ENCODE measurements at regions not wholly inside any gene's neighbourhood (a gene's known extent, or its start where the extent isn't known, plus 50 kb on each side); places are given as distances from the start of the nearest gene placed in this dataset.

- Mint-ChIP-seq H3K9me3 (no peaks in the 10 kb centered on the region), H3K27me3 (ENCODE audit: insufficient read depth, low read depth) (no peaks in the 10 kb centered on the region), H3K36me3 (no peaks in the 10 kb centered on the region), H3K4me3 (no peak overlapping the region), H3K27ac (no peak overlapping the region), H3K4me1 (no peaks in the 10 kb centered on the region)
- Histone ChIP-seq H3K4me3 (no peak overlapping the region), H3K9me3 (ENCODE audit: low read depth) (no peaks in the 10 kb centered on the region), H3K4me1 (no peaks in the 10 kb centered on the region), H3K27me3 (no peaks in the 10 kb centered on the region), H2AFZ (replicated peaks) (no peak overlapping the region), H3F3A (ENCODE audit: low read depth) (no peaks in the 10 kb centered on the region), H3K27ac (no peak overlapping the region), H3K36me3 (no peaks in the 10 kb centered on the region), H3K4me2 (no peak overlapping the region), H3K9ac (no peak overlapping the region), H4K20me1 (ENCODE audit: low read depth) (no peaks in the 10 kb centered on the region), H3K79me2 (ENCODE audit: low read depth) (no peaks in the 10 kb centered on the region)
- no peak for TF ChIP-seq EZH2phosphoT487 (IDR thresholded peaks at IDR 0.05)
- peak; percentile 34 for TF ChIP-seq CTCF (IDR thresholded peaks at IDR 0.05)
- no peak for TF ChIP-seq EZH2 (IDR thresholded peaks at IDR 0.05)
- no peak for DNase-seq (ENCODE audit: low spot score)
These were observed 483.9 kb upstream of the CRIM1 start for GRCh38 chr2:35871672-35872071.

GRCh38 chr2:35870713-35871112, 484.9 kb upstream of the CRIM1 start:
- no peak overlapping the region for H3K9ac ChIP-seq
- H3K27ac ChIP-seq: no peak overlapping the region
- no peak overlapping the region for H3K4me2 ChIP-seq
- H3K27me3 ChIP-seq: no peaks in the 10 kb centered on the region
- no peaks in the 10 kb centered on the region for H3K4me1 Mint-ChIP-seq
- TF ChIP-seq CTCF (IDR thresholded peaks at IDR 0.05): no peak
- no peak for TF ChIP-seq EZH2 (IDR thresholded peaks at IDR 0.05)
- no peak for TF ChIP-seq EZH2phosphoT487 (IDR thresholded peaks at IDR 0.05)
- no peaks in the 10 kb centered on the region for H3K9me3 ChIP-seq (ENCODE audit: low read depth)
- no peaks in the 10 kb centered on the region for H3K36me3 Mint-ChIP-seq
- no peak overlapping the region for H2AFZ ChIP-seq (replicated peaks)
- H3K27ac Mint-ChIP-seq: no peak overlapping the region
- H3K9me3 Mint-ChIP-seq: no peaks in the 10 kb centered on the region
- no peaks in the 10 kb centered on the region for H3F3A ChIP-seq (ENCODE audit: low read depth)
- no peaks in the 10 kb centered on the region for H3K79me2 ChIP-seq (ENCODE audit: low read depth)
- H3K36me3 ChIP-seq: no peaks in the 10 kb centered on the region
- no peaks in the 10 kb centered on the region for H3K4me1 ChIP-seq
- no peak overlapping the region for H3K4me3 ChIP-seq
- no peak for DNase-seq (ENCODE audit: low spot score)
- H3K4me3 Mint-ChIP-seq: no peak overlapping the region
- H4K20me1 ChIP-seq (ENCODE audit: low read depth): no peaks in the 10 kb centered on the region
- H3K27me3 Mint-ChIP-seq (ENCODE audit: insufficient read depth, low read depth): no peaks in the 10 kb centered on the region

- Histone ChIP-seq H3K9ac (no peak overlapping the region), H3K27me3 (no peaks in the 10 kb centered on the region), H3F3A (ENCODE audit: low read depth) (no peaks in the 10 kb centered on the region), H3K4me1 (no peaks in the 10 kb centered on the region), H2AFZ (replicated peaks) (no peak overlapping the region), H3K4me3 (no peak overlapping the region), H3K27ac (no peak overlapping the region), H3K9me3 (ENCODE audit: low read depth) (no peaks in the 10 kb centered on the region), H4K20me1 (ENCODE audit: low read depth) (no peaks in the 10 kb centered on the region), H3K4me2 (no peak overlapping the region), H3K79me2 (ENCODE audit: low read depth) (no peaks in the 10 kb centered on the region), H3K36me3 (no peaks in the 10 kb centered on the region)
- H3K4me1 Mint-ChIP-seq: peaks cover 3% of the 10 kb centered on the region
- TF ChIP-seq EZH2phosphoT487 (IDR thresholded peaks at IDR 0.05) (no peak), CTCF (IDR thresholded peaks at IDR 0.05) (no peak), EZH2 (IDR thresholded peaks at IDR 0.05) (no peak)
- H3K9me3 Mint-ChIP-seq: no peaks in the 10 kb centered on the region
- H3K27me3 Mint-ChIP-seq (ENCODE audit: insufficient read depth, low read depth): no peaks in the 10 kb centered on the region
- no peaks in the 10 kb centered on the region for H3K36me3 Mint-ChIP-seq
- H3K27ac Mint-ChIP-seq: no peak overlapping the region
- DNase-seq (ENCODE audit: low spot score): no peak
- no peak overlapping the region for H3K4me3 Mint-ChIP-seq
These were observed 491.4 kb upstream of the CRIM1 start for GRCh38 chr2:35864141-35864540.

- no peaks in the 10 kb centered on the region for H4K20me1 ChIP-seq (ENCODE audit: low read depth)
- no peak overlapping the region for H3K9ac ChIP-seq
- no peak overlapping the region for H2AFZ ChIP-seq (replicated peaks)
- H3K4me3 ChIP-seq: no peak overlapping the region
- TF ChIP-seq EZH2 (IDR thresholded peaks at IDR 0.05) (no peak), CTCF (IDR thresholded peaks at IDR 0.05) (no peak), EZH2phosphoT487 (IDR thresholded peaks at IDR 0.05) (no peak)
- Mint-ChIP-seq H3K4me3 (no peak overlapping the region), H3K36me3 (no peaks in the 10 kb centered on the region), H3K4me1 (peaks cover 9% of the 10 kb centered on the region), H3K27ac (no peak overlapping the region), H3K27me3 (ENCODE audit: insufficient read depth, low read depth) (no peaks in the 10 kb centered on the region), H3K9me3 (no peaks in the 10 kb centered on the region)
- no peak overlapping the region for H3K4me2 ChIP-seq
- H3F3A ChIP-seq (ENCODE audit: low read depth): no peaks in the 10 kb centered on the region
- no peaks in the 10 kb centered on the region for H3K79me2 ChIP-seq (ENCODE audit: low read depth)
- no peak overlapping the region for H3K27ac ChIP-seq
- H3K9me3 ChIP-seq (ENCODE audit: low read depth): no peaks in the 10 kb centered on the region
- H3K4me1 ChIP-seq: no peaks in the 10 kb centered on the region
- H3K36me3 ChIP-seq: no peaks in the 10 kb centered on the region
- no peaks in the 10 kb centered on the region for H3K27me3 ChIP-seq
- no peak for DNase-seq (ENCODE audit: low spot score)
These were observed 497.4 kb upstream of the CRIM1 start for GRCh38 chr2:35858216-35858615.

Measured in neural progenitor cell (in vitro differentiated cells).